ENCODE measurements at regions not wholly inside any gene's neighbourhood (a gene's known extent, or its start where the extent isn't known, plus 50 kb on each side); places are given as distances from the start of the nearest gene placed in this dataset.
"Not testable (repeated sequence)": the region's sequence is repeated elsewhere in the genome, so short reads cannot be mapped to it uniquely, and the experiment has no call there.

GRCh38 chr5:136738829-136739228 lies 373.5 kb upstream of the TRPC7 start:
- FAIRE-seq: no peak

GRCh38 chr5:136736021-136736420 lies 370.7 kb upstream of the TRPC7 start:
- no peak for FAIRE-seq

GRCh38 chr5:136735611-136736010 lies 370.3 kb upstream of the TRPC7 start:
- FAIRE-seq: not testable (repeated sequence)

GRCh38 chr5:136734628-136735027 lies 369.3 kb upstream of the TRPC7 start:
- FAIRE-seq: no peak

GRCh38 chr5:136732751-136733150 lies 367.4 kb upstream of the TRPC7 start:
- no peak for FAIRE-seq

- no peak for FAIRE-seq
These were observed 366.0 kb upstream of the TRPC7 start for GRCh38 chr5:136731241-136731900.

- no peak for FAIRE-seq
These were observed 365.1 kb upstream of the TRPC7 start for GRCh38 chr5:136730426-136730825.

GRCh38 chr5:136729901-136730355 lies 364.6 kb upstream of the TRPC7 start:
- no peak for FAIRE-seq

- FAIRE-seq: no peak
These were observed 361.2 kb upstream of the TRPC7 start for GRCh38 chr5:136726506-136726905.

- no peak for FAIRE-seq
These were observed 358.8 kb upstream of the TRPC7 start for GRCh38 chr5:136724161-136724560.

GRCh38 chr5:136722581-136722980 lies 357.2 kb upstream of the TRPC7 start:
- no peak for FAIRE-seq

- no peak for FAIRE-seq
These were observed 356.7 kb upstream of the TRPC7 start for GRCh38 chr5:136722086-136722485.

- FAIRE-seq: no peak
These were observed 355.3 kb upstream of the TRPC7 start for GRCh38 chr5:136720674-136721073.

- no peak for FAIRE-seq
These were observed 352.6 kb upstream of the TRPC7 start for GRCh38 chr5:136717917-136718316.

GRCh38 chr5:136714286-136714685 lies 348.9 kb upstream of the TRPC7 start:
- no peak for FAIRE-seq

- FAIRE-seq: no peak
These were observed 347.3 kb upstream of the TRPC7 start for GRCh38 chr5:136712628-136713027.

- no peak for FAIRE-seq
These were observed 345.5 kb upstream of the TRPC7 start for GRCh38 chr5:136710834-136711233.

- no peak for FAIRE-seq
These were observed 338.4 kb upstream of the TRPC7 start for GRCh38 chr5:136703706-136704105.

- no peak for FAIRE-seq
These were observed 337.7 kb upstream of the TRPC7 start for GRCh38 chr5:136703036-136703435.

- no peak for FAIRE-seq
These were observed 335.8 kb upstream of the TRPC7 start for GRCh38 chr5:136701191-136701590.

- no peak for FAIRE-seq
These were observed 334.3 kb upstream of the TRPC7 start for GRCh38 chr5:136699651-136700050.

- FAIRE-seq: no peak
These were observed 333.6 kb upstream of the TRPC7 start for GRCh38 chr5:136698970-136699369.

- no peak for FAIRE-seq
These were observed 328.9 kb upstream of the TRPC7 start for GRCh38 chr5:136694258-136694657.

- no peak for FAIRE-seq
These were observed 324.2 kb upstream of the TRPC7 start for GRCh38 chr5:136689552-136689951.

GRCh38 chr5:136686192-136686872 lies 321.0 kb upstream of the TRPC7 start:
- FAIRE-seq: no peak

All from G401.6 (cell line).